Suprapubic skin (tissue), 4 donors: ENCODE measurements at regions not wholly inside any gene's neighbourhood (a gene's known extent, or its start where the extent isn't known, plus 50 kb on each side); places are given as distances from the start of the nearest gene placed in this dataset.

Experiments
- DNase-seq, 2 donors: peaks; one replicate each; pipeline ENCODE4 v3.0.0-alpha.2; 2019; ENCODE audit warnings: low spot score in 2 of 2
- H3K27ac ChIP-seq: fragments of 200-600 bp; sonication (generic); one replicate; pipeline ENCODE4 v1.5.1; 2019
- H3K27me3 ChIP-seq: fragments of 200-600 bp; sonication (generic); one replicate; pipeline ENCODE4 v1.5.1; 2019
- H3K36me3 ChIP-seq: fragments of 200-600 bp; sonication (generic); one replicate; pipeline ENCODE4 v1.5.1; 2019
- H3K4me1 ChIP-seq: fragments of 200-600 bp; sonication (generic); one replicate; pipeline ENCODE4 v1.5.1; 2019
- H3K4me3 ChIP-seq: fragments of 200-600 bp; sonication (generic); one replicate; pipeline ENCODE4 v1.5.1; 2019; ENCODE audit warnings: mild to moderate bottlenecking
- H3K9me3 ChIP-seq: fragments of 200-600 bp; sonication (generic); one replicate; pipeline ENCODE4 v1.5.1; 2019
- CTCF ChIP-seq, 2 donors: fragments of 200-600 bp in 1 of 2; fragments of 450-650 bp in 1 of 2; sonication (generic) in 1 of 2; IDR thresholded peaks; one replicate each; pipeline ENCODE4 v1.5.1; 2016 to 2019; ENCODE audit warnings: antibody characterized with exemption in 2 of 2, mild to moderate bottlenecking in 1 of 2, moderate library complexity in 1 of 2
- EP300 ChIP-seq: sonication (generic); formaldehyde crosslinking; IDR thresholded peaks from one replicate; pipeline ENCODE4 v1.6.1; 2017; ENCODE audit warnings: antibody characterized with exemption
- POLR2A ChIP-seq, 2 donors: fragments of 450-650 bp; IDR thresholded peaks; one replicate each; pipeline ENCODE4 v1.6.1; 2017; ENCODE audit warnings: antibody characterized with exemption in 2 of 2, mild to moderate bottlenecking in 2 of 2, moderate library complexity in 2 of 2
- POLR2AphosphoS5 ChIP-seq, 3 donors: sonication (generic); formaldehyde crosslinking; IDR thresholded peaks; one replicate each; pipeline ENCODE4 v1.6.1; 2017; ENCODE audit warnings: antibody characterized with exemption in 3 of 3
- WGBS: methylation state at CpG from one replicate; pipeline ENCODE4 v1.1.5; 2018; 5-methylcytosine and 5-hydroxymethylcytosine counted together

GRCh38 chr1:235047331-235047871, 81.2 kb downstream of the TOMM20 start:
- H3K4me3 ChIP-seq = no peak overlapping the region
- H3K36me3 ChIP-seq = no peaks in the 10 kb centered on the region
- TF ChIP-seq POLR2A (IDR thresholded peaks at IDR 0.05) (no peak), CTCF (IDR thresholded peaks at IDR 0.05) (no peak), POLR2AphosphoS5 (IDR thresholded peaks at IDR 0.05) (no peak), EP300 (no peak)
- 79% methylated on average over 4 of the region's 6 CpGs for WGBS
- peaks cover 18% of the 10 kb centered on the region for H3K4me1 ChIP-seq
- H3K27me3 ChIP-seq = no peaks in the 10 kb centered on the region
- H3K27ac ChIP-seq = peak overlapping the region; percentile 88
- H3K9me3 ChIP-seq = no peaks in the 10 kb centered on the region
- no peak for DNase-seq

DNA sequence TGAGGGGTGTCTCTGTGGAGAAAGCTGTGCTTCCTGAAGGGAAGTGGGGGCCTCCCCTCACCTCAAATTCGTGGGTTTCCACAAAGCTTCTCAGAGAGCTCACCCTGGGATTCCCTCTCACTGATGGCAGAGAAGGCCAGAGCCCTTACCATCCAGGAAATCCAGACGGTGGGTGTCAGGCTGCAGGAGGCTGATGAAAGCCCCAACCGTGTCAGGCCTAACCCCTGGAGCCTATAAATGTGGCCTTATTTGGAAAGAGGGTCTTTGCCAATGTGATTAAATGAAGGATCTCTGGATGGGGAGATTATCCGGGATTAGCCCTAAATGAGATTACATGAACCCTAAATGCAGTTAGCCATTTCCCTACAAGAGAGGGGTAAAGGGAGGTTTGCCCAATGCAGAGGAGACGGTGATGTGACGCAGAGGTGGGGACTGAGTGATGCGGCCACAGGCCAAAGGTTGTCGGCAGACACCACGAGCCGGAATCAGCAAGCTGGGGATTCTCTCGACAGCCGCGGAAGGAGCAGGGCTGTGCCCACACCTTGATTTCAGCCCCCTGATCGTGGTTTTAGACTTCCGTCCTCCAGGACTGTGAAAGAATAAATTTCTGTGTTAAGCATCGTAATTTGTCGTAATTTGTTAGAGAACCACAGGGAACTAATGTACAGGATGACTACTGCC, 82.6 kb downstream of the TOMM20 start:
- TF ChIP-seq EP300 = no peak
- TF ChIP-seq CTCF (IDR thresholded peaks at IDR 0.05) = no peak
- TF ChIP-seq POLR2AphosphoS5 (IDR thresholded peaks at IDR 0.05) = no peak
- TF ChIP-seq POLR2A (IDR thresholded peaks at IDR 0.05) = no peak
- no peak overlapping the region for H3K27ac ChIP-seq
- H3K4me1 ChIP-seq = peaks cover 15% of the 10 kb centered on the region
- WGBS = 90% methylated on average over 16 of the region's 17 CpGs
- H3K27me3 ChIP-seq = no peaks in the 10 kb centered on the region
- H3K4me3 ChIP-seq = no peak overlapping the region
- H3K9me3 ChIP-seq = no peaks in the 10 kb centered on the region
- no peak for DNase-seq
- no peaks in the 10 kb centered on the region for H3K36me3 ChIP-seq

DNA sequence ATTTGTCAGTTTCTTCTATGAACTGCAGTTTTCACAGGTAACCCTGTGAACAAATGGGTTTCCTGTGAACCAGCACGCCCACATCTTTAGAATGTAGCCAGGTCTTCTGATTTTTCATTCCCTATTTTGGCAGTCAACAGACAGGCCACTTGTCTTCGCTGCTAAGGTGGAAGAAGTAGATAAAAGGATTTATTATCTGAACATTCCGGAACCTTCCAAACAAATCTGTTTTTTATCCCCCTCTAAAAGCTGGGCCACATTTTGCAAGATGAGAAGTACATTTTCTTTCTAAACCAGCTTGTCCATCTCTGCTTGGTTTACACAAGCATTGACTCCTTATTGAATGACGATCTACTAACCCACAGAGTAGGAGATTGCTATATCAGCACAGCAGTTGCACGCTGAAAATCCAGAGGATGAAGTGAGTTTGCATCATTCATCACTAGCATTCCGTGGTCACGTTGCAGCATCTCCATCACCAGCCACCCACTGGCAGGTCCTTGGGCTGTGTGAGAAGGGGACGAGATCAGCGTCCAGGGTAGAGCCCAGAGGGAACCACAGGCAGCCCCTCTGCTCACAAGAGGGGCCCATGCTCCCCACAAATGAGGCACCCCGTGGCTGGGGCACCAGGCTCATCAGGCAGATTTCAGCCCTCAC, 83.5 kb downstream of the TOMM20 start:
- TF ChIP-seq EP300 = no peak
- TF ChIP-seq POLR2A (IDR thresholded peaks at IDR 0.05) = no peak
- no peak for TF ChIP-seq CTCF (IDR thresholded peaks at IDR 0.05)
- no peak for TF ChIP-seq POLR2AphosphoS5 (IDR thresholded peaks at IDR 0.05)
- no peaks in the 10 kb centered on the region for H3K27me3 ChIP-seq
- H3K36me3 ChIP-seq = no peaks in the 10 kb centered on the region
- H3K9me3 ChIP-seq = no peaks in the 10 kb centered on the region
- WGBS = 90% methylated on average over 10 of the region's 10 CpGs
- peaks cover 15% of the 10 kb centered on the region for H3K4me1 ChIP-seq
- no peak overlapping the region for H3K27ac ChIP-seq
- DNase-seq = no peak
- no peak overlapping the region for H3K4me3 ChIP-seq

DNA sequence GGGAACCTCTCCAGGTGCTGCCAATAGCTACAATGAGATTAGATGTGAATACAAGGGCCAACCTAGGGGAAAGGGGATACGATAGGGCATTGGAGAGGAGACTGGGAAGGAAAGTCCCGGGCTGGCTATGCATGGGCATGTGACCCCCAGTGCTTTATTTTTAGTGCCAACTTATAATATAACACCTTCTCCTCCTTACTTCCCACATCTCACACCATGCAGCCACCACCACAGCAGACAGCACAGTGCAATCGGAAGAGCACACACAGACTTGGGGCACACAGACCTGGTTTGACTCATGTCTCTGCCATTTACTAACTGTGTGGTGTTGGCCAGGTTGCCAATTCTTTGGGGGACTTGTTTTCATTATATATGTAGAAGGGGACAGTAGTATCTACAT, 85.4 kb downstream of the TOMM20 start:
- Histone ChIP-seq H3K9me3 (no peaks in the 10 kb centered on the region), H3K27ac (no peak overlapping the region), H3K4me3 (no peak overlapping the region), H3K4me1 (peaks cover 12% of the 10 kb centered on the region), H3K36me3 (no peaks in the 10 kb centered on the region), H3K27me3 (no peaks in the 10 kb centered on the region)
- TF ChIP-seq POLR2AphosphoS5 (IDR thresholded peaks at IDR 0.05) (no peak), CTCF (IDR thresholded peaks at IDR 0.05) (no peak), POLR2A (IDR thresholded peaks at IDR 0.05) (no peak), EP300 (no peak)
- no peak for DNase-seq
- WGBS = 94% methylated on average over 3 of the region's 3 CpGs

DNA sequence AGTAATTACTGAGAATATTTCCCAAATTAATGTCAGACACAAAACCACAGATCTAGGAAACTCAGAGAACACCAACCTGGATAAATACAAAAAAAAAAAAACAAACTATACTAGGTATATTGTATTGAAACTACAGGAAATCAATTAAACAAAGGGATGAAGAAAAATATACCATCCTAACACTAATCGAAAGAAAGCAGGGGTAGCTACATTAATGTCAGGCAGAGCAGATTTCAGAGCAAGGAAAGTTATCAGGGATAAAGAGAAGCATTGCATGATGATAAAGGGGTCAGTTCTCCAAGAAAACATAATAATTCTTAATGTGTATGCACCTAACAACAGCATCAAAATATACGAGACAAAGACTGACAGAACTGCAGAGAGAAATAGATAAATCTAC, 89.9 kb downstream of the TOMM20 start:
- no peak for TF ChIP-seq POLR2A (IDR thresholded peaks at IDR 0.05)
- TF ChIP-seq EP300 = no peak
- TF ChIP-seq POLR2AphosphoS5 (IDR thresholded peaks at IDR 0.05) = no peak
- no peak for TF ChIP-seq CTCF (IDR thresholded peaks at IDR 0.05)
- no peak for DNase-seq
- Histone ChIP-seq H3K4me1 (no peaks in the 10 kb centered on the region), H3K27me3 (no peaks in the 10 kb centered on the region), H3K9me3 (no peaks in the 10 kb centered on the region), H3K4me3 (no peak overlapping the region), H3K36me3 (no peaks in the 10 kb centered on the region), H3K27ac (no peak overlapping the region)
- WGBS = 89% methylated on average over 2 of the region's 2 CpGs
